GM12878 (cell line): ENCODE measurements at regions not wholly inside any gene's neighbourhood (a gene's known extent, or its start where the extent isn't known, plus 50 kb on each side); places are given as distances from the start of the nearest gene placed in this dataset.

Experiments used
- MAX ChIP-seq: IDR thresholded peaks from 2 replicates; pipeline ENCODE4 v1.6.1; 2012; ENCODE audit warnings: low read depth, low read length, improper control_type of control experiment
- POLR2A ChIP-seq: IDR thresholded peaks from 2 replicates; pipeline ENCODE4 v1.6.1; 2011; ENCODE audit warnings: low read depth, mild to moderate bottlenecking, low read length

- TF ChIP-seq MAX = no peak
- no peak for TF ChIP-seq POLR2A
Observed at GRCh38 chr7:10780400-10780747, 193.3 kb upstream of the PHF14 start.
